Neural progenitor cell (in vitro differentiated cells): ENCODE measurements at regions not wholly inside any gene's neighbourhood (a gene's known extent, or its start where the extent isn't known, plus 50 kb on each side); places are given as distances from the start of the nearest gene placed in this dataset.

Experiments used
- DNase-seq: peaks from one replicate; pipeline ENCODE4 v3.0.0-alpha.2; 2016; ENCODE audit warnings: low spot score
- H2AFZ ChIP-seq: fragments of 200-600 bp; sonication (generic); replicated peaks from 2 replicates; pipeline ENCODE4 v1.6.1; 2016; ENCODE audit warnings: antibody characterized with exemption
- H3F3A ChIP-seq: fragments of 200-600 bp; sonication (generic); 2 replicates; pipeline ENCODE4 v1.6.1; 2016; ENCODE audit warnings: antibody characterized with exemption, low read depth
- H3K27ac ChIP-seq: fragments of 200-600 bp; sonication (generic); 2 replicates; pipeline ENCODE4 v1.5.1; 2016; ENCODE audit warnings: mild to moderate bottlenecking
- H3K27me3 ChIP-seq: fragments of 200-600 bp; sonication (generic); 2 replicates; pipeline ENCODE4 v1.6.1; 2016; ENCODE audit warnings: mild to moderate bottlenecking, moderate library complexity
- H3K36me3 ChIP-seq: fragments of 200-600 bp; sonication (generic); 2 replicates; pipeline ENCODE4 v1.5.1; 2016
- H3K4me1 ChIP-seq: fragments of 200-600 bp; sonication (generic); 2 replicates; pipeline ENCODE4 v1.6.1; 2016; ENCODE audit warnings: mixed run types
- H3K4me2 ChIP-seq: fragments of 200-600 bp; sonication (generic); 2 replicates; pipeline ENCODE4 v1.6.1; 2016
- H3K4me3 ChIP-seq: fragments of 200-600 bp; sonication (generic); 2 replicates; pipeline ENCODE4 v1.5.1; 2016
- H3K79me2 ChIP-seq: fragments of 200-600 bp; sonication (generic); 2 replicates; pipeline ENCODE4 v1.6.1; 2016; ENCODE audit warnings: low read depth
- H3K9ac ChIP-seq: fragments of 200-600 bp; sonication (generic); 2 replicates; pipeline ENCODE4 v1.6.1; 2016
- H3K9me3 ChIP-seq: fragments of 200-600 bp; sonication (generic); 2 replicates; pipeline ENCODE4 v1.5.1; 2016; ENCODE audit warnings: low read depth
- H4K20me1 ChIP-seq: fragments of 200-600 bp; sonication (generic); 2 replicates; pipeline ENCODE4 v1.6.1; 2016; ENCODE audit warnings: low read depth
- H3K27ac Mint-ChIP-seq: 3 replicates; pipeline ENCODE4 v1.8.0; 2021; ENCODE audit warnings: mixed read lengths
- H3K27me3 Mint-ChIP-seq: 2 replicates; pipeline ENCODE4 v1.8.0; 2022; ENCODE audit warnings: low read depth, mild to moderate bottlenecking, inconsistent platforms, moderate library complexity, mixed read lengths; ENCODE audit not compliant: insufficient read depth
- H3K36me3 Mint-ChIP-seq: 3 replicates; pipeline ENCODE4 v1.8.0; 2021; ENCODE audit warnings: mixed read lengths
- H3K4me1 Mint-ChIP-seq: 3 replicates; pipeline ENCODE4 v1.8.0; 2021; ENCODE audit warnings: mixed read lengths
- H3K4me3 Mint-ChIP-seq: 3 replicates; pipeline ENCODE4 v1.8.0; 2021; ENCODE audit warnings: mild to moderate bottlenecking, moderate library complexity, mixed read lengths
- H3K9me3 Mint-ChIP-seq: 3 replicates; pipeline ENCODE4 v1.8.0; 2020; ENCODE audit warnings: mixed read lengths
- CTCF ChIP-seq: fragments of 200-600 bp; sonication (generic); IDR thresholded peaks from 2 replicates; pipeline ENCODE4 v1.5.1; 2017; ENCODE audit warnings: antibody characterized with exemption, mild to moderate bottlenecking
- EZH2 ChIP-seq: fragments of 200-600 bp; sonication (generic); IDR thresholded peaks from 2 replicates; pipeline ENCODE4 v1.6.1; 2017; ENCODE audit warnings: antibody characterized with exemption, mild to moderate bottlenecking, moderate library complexity
- EZH2phosphoT487 ChIP-seq: fragments of 200-600 bp; sonication (generic); IDR thresholded peaks from 2 replicates; pipeline ENCODE4 v1.6.1; 2017; ENCODE audit warnings: antibody characterized with exemption

GRCh38 chr7:156368053-156368843 is 272.3 kb upstream of the RNF32 start:
- H3K4me3 ChIP-seq, result no peak overlapping the region
- H4K20me1 ChIP-seq, result no peaks in the 10 kb centered on the region
- no peak for TF ChIP-seq EZH2
- no peak for TF ChIP-seq EZH2phosphoT487
- no peak for TF ChIP-seq CTCF
- Mint-ChIP-seq H3K9me3 (peaks cover 2% of the 10 kb centered on the region), H3K4me3 (no peak overlapping the region), H3K4me1 (no peaks in the 10 kb centered on the region), H3K36me3 (no peaks in the 10 kb centered on the region), H3K27me3 (no peaks in the 10 kb centered on the region), H3K27ac (no peak overlapping the region)
- H3K27me3 ChIP-seq, result no peaks in the 10 kb centered on the region
- no peak overlapping the region for H2AFZ ChIP-seq
- no peak for DNase-seq
- no peaks in the 10 kb centered on the region for H3K4me1 ChIP-seq
- H3K27ac ChIP-seq, result no peak overlapping the region
- H3K4me2 ChIP-seq, result no peak overlapping the region
- no peaks in the 10 kb centered on the region for H3K9me3 ChIP-seq
- no peaks in the 10 kb centered on the region for H3K36me3 ChIP-seq
- no peak overlapping the region for H3K9ac ChIP-seq
- no peaks in the 10 kb centered on the region for H3K79me2 ChIP-seq
- no peaks in the 10 kb centered on the region for H3F3A ChIP-seq

DNA sequence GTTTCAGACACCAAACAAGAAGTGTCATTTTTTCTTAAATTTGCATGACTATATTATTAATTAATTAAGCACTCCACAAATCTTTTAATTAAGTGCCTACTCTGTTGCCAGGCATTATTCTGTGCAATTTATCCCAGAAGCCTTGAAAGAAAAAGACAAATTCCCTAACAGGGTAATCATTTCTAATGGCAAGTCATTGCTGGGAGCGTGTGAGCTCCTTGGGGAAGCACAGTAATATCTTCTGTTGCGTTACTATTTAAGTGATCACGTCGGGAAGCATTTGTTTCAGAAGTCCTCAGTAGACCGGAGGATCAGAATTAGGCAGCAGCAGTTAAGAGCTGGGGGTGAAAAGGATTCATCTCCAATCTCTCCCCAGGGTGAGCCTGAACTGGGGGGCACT is 276.8 kb upstream of the RNF32 start:
- H3K4me3 Mint-ChIP-seq, result no peak overlapping the region

DNA sequence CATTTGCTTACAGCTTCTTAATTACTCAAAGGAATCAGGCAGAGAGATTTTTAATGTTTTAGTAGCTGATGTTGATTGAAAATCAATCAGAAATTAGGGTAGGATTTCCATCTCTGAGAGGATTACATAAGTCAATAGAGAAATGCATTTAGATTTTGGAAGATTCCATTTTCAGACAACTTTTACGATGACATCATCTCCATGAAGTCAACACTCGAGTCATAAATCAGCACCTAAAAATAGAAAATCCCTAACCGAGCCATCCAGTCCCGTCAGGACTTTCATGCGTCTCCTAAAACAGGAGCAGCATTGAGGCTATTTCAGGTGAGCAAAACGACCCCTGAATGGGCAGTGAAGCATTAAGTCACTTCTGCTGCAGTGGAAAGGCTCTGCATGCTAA is 279.7 kb upstream of the RNF32 start:
- H3K4me1 Mint-ChIP-seq, result peaks cover 2% of the 10 kb centered on the region
- no peaks in the 10 kb centered on the region for H3K9me3 ChIP-seq
- no peak overlapping the region for H3K4me3 ChIP-seq
- no peaks in the 10 kb centered on the region for H3K4me1 ChIP-seq
- no peak overlapping the region for H3K27ac ChIP-seq
- H3K27me3 Mint-ChIP-seq, result peaks cover 4% of the 10 kb centered on the region
- no peak overlapping the region for H3K27ac Mint-ChIP-seq
- no peak overlapping the region for H3K4me3 Mint-ChIP-seq
- no peaks in the 10 kb centered on the region for H3K36me3 ChIP-seq
- no peak overlapping the region for H3K9ac ChIP-seq
- H4K20me1 ChIP-seq, result no peaks in the 10 kb centered on the region
- no peak overlapping the region for H3K4me2 ChIP-seq
- H3K9me3 Mint-ChIP-seq, result peaks cover 2% of the 10 kb centered on the region
- DNase-seq, result no peak
- no peaks in the 10 kb centered on the region for H3K79me2 ChIP-seq
- H2AFZ ChIP-seq, result no peak overlapping the region
- TF ChIP-seq CTCF, result no peak
- TF ChIP-seq EZH2phosphoT487, result no peak
- no peak for TF ChIP-seq EZH2
- peaks cover 2% of the 10 kb centered on the region for H3K36me3 Mint-ChIP-seq
- no peaks in the 10 kb centered on the region for H3K27me3 ChIP-seq
- H3F3A ChIP-seq, result no peaks in the 10 kb centered on the region

More for the DNA sequence above, 276.8 kb upstream of the RNF32 start:
- Histone ChIP-seq H3K9ac (no peak overlapping the region), H3K36me3 (no peaks in the 10 kb centered on the region), H3K9me3 (no peaks in the 10 kb centered on the region), H3K27ac (no peak overlapping the region), H3K4me3 (no peak overlapping the region), H3K79me2 (no peaks in the 10 kb centered on the region), H2AFZ (no peak overlapping the region), H3K4me2 (no peak overlapping the region), H3K4me1 (no peaks in the 10 kb centered on the region), H3F3A (no peaks in the 10 kb centered on the region), H4K20me1 (no peaks in the 10 kb centered on the region), H3K27me3 (no peaks in the 10 kb centered on the region)
- H3K36me3 Mint-ChIP-seq, result peaks cover 2% of the 10 kb centered on the region
- peaks cover 2% of the 10 kb centered on the region for H3K9me3 Mint-ChIP-seq
- H3K27ac Mint-ChIP-seq, result no peak overlapping the region
- DNase-seq, result no peak
- peaks cover 2% of the 10 kb centered on the region for H3K4me1 Mint-ChIP-seq
- H3K27me3 Mint-ChIP-seq, result peaks cover 4% of the 10 kb centered on the region
- TF ChIP-seq CTCF, result no peak
- TF ChIP-seq EZH2phosphoT487, result no peak
- TF ChIP-seq EZH2, result no peak
